DOHH2 (cell line): ENCODE measurements at regions not wholly inside any gene's neighbourhood (a gene's known extent, or its start where the extent isn't known, plus 50 kb on each side); places are given as distances from the start of the nearest gene placed in this dataset.

Source experiments
- H3F3A ChIP-seq: fragments of 200-600 bp; sonication (generic), shearing (Covaris generic); 2 replicates; pipeline ENCODE4 v1.6.0; 2016; ENCODE audit warnings: antibody characterized with exemption, mild to moderate bottlenecking; ENCODE audit not compliant: control insufficient read depth, insufficient read depth
- H3K27ac ChIP-seq: fragments of 200-600 bp; sonication (generic); 2 replicates; pipeline ENCODE4 v1.5.1; 2014; ENCODE audit warnings: low read depth, mild to moderate bottlenecking, low read length, moderate library complexity
- H3K27me3 ChIP-seq: fragments of 200-600 bp; sonication (generic); 2 replicates; pipeline ENCODE4 v1.6.1; 2014; ENCODE audit warnings: mild to moderate bottlenecking, low read length, mixed read lengths; ENCODE audit not compliant: control insufficient read depth
- H3K36me3 ChIP-seq: fragments of 200-600 bp; sonication (generic); 2 replicates; pipeline ENCODE4 v1.6.1; 2014; ENCODE audit warnings: mild to moderate bottlenecking, low read length, moderate library complexity, mixed read lengths; ENCODE audit not compliant: control insufficient read depth
- H3K4me1 ChIP-seq: fragments of 200-600 bp; sonication (generic); 2 replicates; pipeline ENCODE4 v1.6.1; 2014; ENCODE audit warnings: mild to moderate bottlenecking, low read length, mixed read lengths; ENCODE audit not compliant: control insufficient read depth
- H3K4me2 ChIP-seq: fragments of 200-600 bp; sonication (generic); 2 replicates; pipeline ENCODE4 v1.6.0; 2014; ENCODE audit warnings: mild to moderate bottlenecking, low read length, moderate library complexity
- H3K4me3 ChIP-seq: fragments of 200-600 bp; sonication (generic); 2 replicates; pipeline ENCODE4 v1.5.1; 2014; ENCODE audit warnings: mild to moderate bottlenecking, low read length, mixed read lengths
- H3K79me2 ChIP-seq: fragments of 200-600 bp; sonication (generic); 2 replicates; pipeline ENCODE4 v1.6.1; 2014; ENCODE audit warnings: mild to moderate bottlenecking, low read length, mixed read lengths; ENCODE audit not compliant: control insufficient read depth
- H3K9me2 ChIP-seq: fragments of 200-600 bp; sonication (generic); replicated peaks from 2 replicates; pipeline ENCODE4 v1.6.1; 2014; ENCODE audit warnings: mild to moderate bottlenecking, low read length, mixed read lengths; ENCODE audit not compliant: control insufficient read depth
- H3K9me3 ChIP-seq: fragments of 200-600 bp; sonication (generic); 2 replicates; pipeline ENCODE4 v1.6.1; 2014; ENCODE audit warnings: antibody characterized with exemption, low read length, mixed read lengths; ENCODE audit not compliant: control insufficient read depth, insufficient read depth
- H4K20me1 ChIP-seq: fragments of 200-600 bp; sonication (generic); 2 replicates; pipeline ENCODE4 v1.6.0; 2014; ENCODE audit warnings: low read depth, mild to moderate bottlenecking, antibody characterized with exemption, low read length, moderate library complexity; ENCODE audit not compliant: control insufficient read depth, insufficient read depth
- EZH2phosphoT487 ChIP-seq: fragments of 200-600 bp; sonication (generic); IDR thresholded peaks from 2 replicates; pipeline ENCODE4 v1.6.1; 2017; ENCODE audit warnings: borderline replicate concordance, mild to moderate bottlenecking, antibody characterized with exemption, low read length, moderate library complexity, mixed read lengths
- TF ChIP-seq, protein P1 (sequence below): fragments of 200-600 bp; sonication (generic); IDR thresholded peaks from one replicate; pipeline ENCODE4 v1.5.1; 2014; ENCODE audit warnings: antibody characterized with exemption, mild to moderate bottlenecking, low read depth, low read length; ENCODE audit not compliant: poor library complexity, severe bottlenecking

DNA sequence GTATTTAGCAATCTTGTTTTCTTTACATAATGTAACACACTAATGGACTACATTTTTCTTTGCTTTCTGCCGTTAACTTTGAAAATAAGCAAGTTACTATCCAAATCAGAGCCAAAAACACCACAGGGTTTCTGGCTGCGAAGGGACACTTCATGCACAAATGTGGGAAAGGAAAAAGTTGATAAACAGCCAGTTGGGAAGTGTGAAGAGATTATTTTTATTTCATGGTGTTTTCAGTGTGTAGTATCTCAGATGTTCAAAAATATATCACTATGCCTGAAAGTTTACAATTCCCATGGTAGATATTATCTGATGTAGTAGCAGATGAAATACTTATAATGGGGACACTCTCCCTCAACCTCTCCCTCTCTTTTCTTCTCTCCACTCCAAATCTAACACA lies 135.3 kb downstream of the CETN3 start:
- Histone ChIP-seq H4K20me1 (no peaks in the 10 kb centered on the region), H3K27me3 (peaks cover 5% of the 10 kb centered on the region; the same call in 1 of the 2 replicates), H3K9me2 (no peaks in the 10 kb centered on the region), H3K4me2 (no peak overlapping the region), H3K27ac (no peak overlapping the region), H3K4me1 (no peaks in the 10 kb centered on the region), H3K79me2 (no peaks in the 10 kb centered on the region), H3K4me3 (no peak overlapping the region), H3K9me3 (no peaks in the 10 kb centered on the region), H3F3A (no peaks in the 10 kb centered on the region), H3K36me3 (no peaks in the 10 kb centered on the region)
- TF ChIP-seq EZH2phosphoT487: no peak
- TF ChIP-seq, protein P1, sequence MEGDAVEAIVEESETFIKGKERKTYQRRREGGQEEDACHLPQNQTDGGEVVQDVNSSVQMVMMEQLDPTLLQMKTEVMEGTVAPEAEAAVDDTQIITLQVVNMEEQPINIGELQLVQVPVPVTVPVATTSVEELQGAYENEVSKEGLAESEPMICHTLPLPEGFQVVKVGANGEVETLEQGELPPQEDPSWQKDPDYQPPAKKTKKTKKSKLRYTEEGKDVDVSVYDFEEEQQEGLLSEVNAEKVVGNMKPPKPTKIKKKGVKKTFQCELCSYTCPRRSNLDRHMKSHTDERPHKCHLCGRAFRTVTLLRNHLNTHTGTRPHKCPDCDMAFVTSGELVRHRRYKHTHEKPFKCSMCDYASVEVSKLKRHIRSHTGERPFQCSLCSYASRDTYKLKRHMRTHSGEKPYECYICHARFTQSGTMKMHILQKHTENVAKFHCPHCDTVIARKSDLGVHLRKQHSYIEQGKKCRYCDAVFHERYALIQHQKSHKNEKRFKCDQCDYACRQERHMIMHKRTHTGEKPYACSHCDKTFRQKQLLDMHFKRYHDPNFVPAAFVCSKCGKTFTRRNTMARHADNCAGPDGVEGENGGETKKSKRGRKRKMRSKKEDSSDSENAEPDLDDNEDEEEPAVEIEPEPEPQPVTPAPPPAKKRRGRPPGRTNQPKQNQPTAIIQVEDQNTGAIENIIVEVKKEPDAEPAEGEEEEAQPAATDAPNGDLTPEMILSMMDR: no peak

DNA sequence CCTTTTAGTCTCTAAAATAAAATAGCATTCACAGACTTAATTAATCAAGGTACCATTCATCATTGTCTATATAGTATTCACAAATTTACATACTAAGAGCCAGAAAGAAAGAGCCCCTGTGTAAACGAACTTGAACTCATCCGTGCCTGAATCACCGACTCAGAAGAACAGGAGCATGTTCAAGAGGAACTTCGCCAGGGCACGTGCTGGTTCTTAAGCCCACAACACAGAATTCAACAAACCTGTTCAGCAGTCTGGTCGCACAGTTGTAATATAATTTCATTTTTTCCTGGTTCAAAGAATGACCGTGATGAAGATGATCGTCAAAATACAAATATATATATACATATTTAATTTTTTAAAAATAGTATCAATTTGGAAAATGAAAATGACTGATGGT lies 141.9 kb downstream of the CETN3 start:
- Histone ChIP-seq H3K4me2 (no peak overlapping the region), H3K27ac (no peak overlapping the region), H3K9me3 (no peaks in the 10 kb centered on the region), H3K79me2 (no peaks in the 10 kb centered on the region), H3K9me2 (no peaks in the 10 kb centered on the region), H3K27me3 (peaks cover 22% of the 10 kb centered on the region), H3K4me1 (peaks cover 2% of the 10 kb centered on the region; the same call in 1 of the 2 replicates), H3K4me3 (no peak overlapping the region), H3K36me3 (no peaks in the 10 kb centered on the region), H3F3A (no peaks in the 10 kb centered on the region), H4K20me1 (no peaks in the 10 kb centered on the region)
- TF ChIP-seq, protein P1: no peak
- no peak for TF ChIP-seq EZH2phosphoT487

DNA sequence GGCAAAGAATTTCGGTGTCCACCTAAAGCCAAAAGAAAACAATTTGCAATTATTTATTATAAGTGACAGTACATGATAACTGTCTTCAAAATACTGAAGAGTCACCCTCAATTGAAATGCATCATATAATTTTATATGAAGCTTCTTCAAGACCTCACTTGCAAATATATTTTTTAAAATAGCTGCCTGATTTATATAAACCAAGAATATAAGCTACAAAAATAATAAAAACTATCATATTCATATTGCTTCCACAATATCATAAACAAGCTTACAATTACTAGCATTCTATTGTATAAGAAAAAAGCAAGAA lies 144.1 kb downstream of the CETN3 start:
- Histone ChIP-seq H3K27ac (no peak overlapping the region), H4K20me1 (no peaks in the 10 kb centered on the region), H3K9me2 (no peaks in the 10 kb centered on the region), H3F3A (no peaks in the 10 kb centered on the region), H3K36me3 (no peaks in the 10 kb centered on the region), H3K4me1 (peaks cover 2% of the 10 kb centered on the region; the same call in 1 of the 2 replicates), H3K79me2 (no peaks in the 10 kb centered on the region), H3K27me3 (peaks cover 24% of the 10 kb centered on the region), H3K4me2 (0 out of 2 replicates have a peak overlapping the region, but pooled peaks have one; percentile 18), H3K4me3 (no peak overlapping the region), H3K9me3 (no peaks in the 10 kb centered on the region)
- TF ChIP-seq, protein P1: peak; percentile 1
- no peak for TF ChIP-seq EZH2phosphoT487
